ENCODE measurements at regions not wholly inside any gene's neighbourhood (a gene's known extent, or its start where the extent isn't known, plus 50 kb on each side); places are given as distances from the start of the nearest gene placed in this dataset.
A peak's percentile ranks its signal among the peaks of the same experiment; 100 is the strongest.

DNA sequence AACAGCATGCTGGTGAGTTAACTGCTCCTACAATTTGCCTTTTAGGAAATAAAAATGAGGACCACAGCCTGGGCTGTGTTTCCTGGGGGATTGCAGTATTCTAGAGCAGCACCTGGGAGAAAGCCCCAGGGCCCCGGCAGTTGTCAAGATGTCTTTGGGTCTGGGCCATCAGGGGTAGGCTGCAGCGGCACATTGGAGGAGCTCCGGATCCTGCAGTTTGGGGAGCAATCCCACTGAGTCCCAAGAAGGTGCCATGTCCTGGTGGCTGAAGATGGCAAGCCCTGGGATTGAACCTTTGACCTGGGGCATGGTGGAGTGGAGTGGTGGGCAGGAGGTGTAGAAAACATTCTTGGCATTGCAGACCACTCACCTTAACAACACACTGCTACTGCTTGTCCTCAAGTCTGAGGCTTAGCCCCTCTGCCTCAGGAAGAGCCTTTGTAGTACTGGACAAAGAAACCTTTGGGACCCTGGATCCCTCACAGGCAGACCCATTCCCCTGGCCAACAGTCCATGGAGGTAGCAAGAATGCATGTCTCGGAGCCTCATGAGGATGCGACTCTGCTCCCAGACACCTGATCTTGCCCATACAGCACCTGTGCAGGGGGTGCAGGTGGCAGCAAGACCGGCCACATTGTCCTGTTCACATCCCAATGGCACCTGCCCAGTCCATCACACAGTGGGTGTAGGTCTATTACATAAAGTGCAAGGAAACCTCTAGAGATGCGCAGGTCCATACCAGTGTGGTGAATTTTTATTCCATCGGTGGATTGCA, 159.1 kb upstream of the IRX2 start:
- DNase-seq (ENCODE audit: low spot score), result peak; percentile 22

DNA sequence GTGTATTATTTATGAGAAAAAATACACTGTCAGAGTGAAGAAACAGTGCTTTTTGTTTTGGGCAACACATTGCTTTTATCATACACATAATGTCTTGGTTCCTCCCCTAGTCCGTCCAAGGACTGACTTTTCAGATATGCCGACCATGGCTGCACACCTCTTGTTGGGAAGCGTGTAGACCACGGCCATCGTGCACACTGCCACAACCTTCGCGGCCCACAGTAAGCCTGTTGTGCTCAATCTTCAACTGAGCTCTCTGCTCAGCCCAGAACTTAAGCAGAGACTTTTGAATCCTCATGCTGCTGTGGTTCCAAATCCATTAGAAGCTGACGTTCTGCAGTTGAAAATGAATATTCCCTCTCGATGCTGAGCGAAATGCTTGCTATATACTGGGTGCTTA, 157.6 kb upstream of the IRX2 start:
- DNase-seq (ENCODE audit: low spot score), result peak; percentile 34

DNA sequence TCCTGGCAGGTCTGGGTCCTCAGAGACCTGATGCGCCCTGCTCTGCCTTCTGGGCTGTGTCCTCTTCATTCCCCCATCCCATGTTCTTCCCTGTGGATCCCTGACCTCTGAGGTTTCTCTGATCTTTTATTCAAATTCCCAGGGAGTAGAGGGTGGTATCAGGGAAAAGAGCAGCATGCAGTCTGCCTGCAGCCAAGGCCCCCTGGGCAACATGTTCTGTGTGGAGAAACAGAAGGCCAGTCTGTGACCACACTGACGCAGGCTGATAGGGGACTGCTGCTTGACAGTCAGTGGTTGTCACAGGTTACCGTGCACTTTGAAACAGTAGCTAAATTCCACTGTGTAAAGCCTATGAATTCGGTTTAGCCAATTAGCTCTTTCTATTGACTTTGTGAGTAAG, 156.6 kb upstream of the IRX2 start:
- DNase-seq (ENCODE audit: low spot score), result peak; percentile 15

DNA sequence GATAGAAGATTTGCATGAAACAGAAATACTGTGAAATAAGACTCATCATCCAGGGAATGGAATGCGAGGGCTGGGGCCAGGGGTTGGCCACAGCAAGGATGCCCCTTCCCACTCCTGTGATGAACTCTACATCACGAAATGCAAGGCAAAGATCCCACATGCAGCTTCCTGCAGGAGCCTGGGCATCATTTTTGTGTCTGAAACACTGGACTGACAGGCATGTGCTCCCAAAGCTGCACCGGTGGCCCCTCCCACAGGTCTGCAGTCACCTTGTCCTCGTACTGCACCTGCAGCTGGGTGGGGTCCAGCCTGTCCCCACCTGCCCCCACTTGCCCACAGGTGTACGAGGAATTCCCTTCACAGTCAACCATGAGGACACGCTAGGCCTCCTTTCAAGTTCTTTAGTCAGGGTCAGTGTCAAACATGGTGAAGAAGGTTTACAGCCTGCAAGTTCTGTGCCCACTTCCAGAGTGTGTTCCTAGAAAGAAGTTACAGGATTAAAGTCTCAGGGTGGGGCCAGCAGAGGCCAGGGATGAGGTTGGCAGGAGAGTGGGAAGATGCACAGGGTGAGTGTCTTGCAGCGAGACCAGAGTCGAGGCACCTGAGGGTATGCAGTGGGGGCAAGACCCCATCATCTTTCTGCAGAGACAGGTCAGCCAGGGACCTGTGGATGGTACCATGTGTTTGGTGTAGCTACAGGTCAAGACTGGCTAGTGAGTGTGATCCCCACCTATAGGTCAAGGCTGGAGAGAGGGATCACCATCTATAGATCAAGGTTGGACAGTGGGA, 155.0 kb upstream of the IRX2 start:
- DNase-seq (ENCODE audit: low spot score), result peak; percentile 25

DNA sequence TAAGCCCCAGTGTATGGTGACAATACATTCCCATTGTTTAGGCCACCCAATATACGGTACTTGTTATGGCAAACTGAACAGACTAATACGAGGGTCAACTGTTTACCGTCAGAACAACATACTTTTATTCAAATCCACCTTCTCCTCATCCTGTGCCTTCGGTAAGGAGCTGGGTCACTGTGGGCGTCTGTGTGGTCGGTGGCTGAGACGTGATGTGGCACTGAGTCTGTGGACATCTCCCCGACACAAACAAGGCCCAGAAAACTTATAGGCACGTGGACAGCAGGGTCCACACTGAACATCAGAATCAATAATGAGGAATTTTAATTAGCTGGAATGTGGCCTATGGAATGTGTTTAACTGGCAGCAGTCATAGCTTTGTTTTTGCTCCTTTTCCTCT, 154.3 kb upstream of the IRX2 start:
- DNase-seq (ENCODE audit: low spot score), result peak; percentile 17

DNA sequence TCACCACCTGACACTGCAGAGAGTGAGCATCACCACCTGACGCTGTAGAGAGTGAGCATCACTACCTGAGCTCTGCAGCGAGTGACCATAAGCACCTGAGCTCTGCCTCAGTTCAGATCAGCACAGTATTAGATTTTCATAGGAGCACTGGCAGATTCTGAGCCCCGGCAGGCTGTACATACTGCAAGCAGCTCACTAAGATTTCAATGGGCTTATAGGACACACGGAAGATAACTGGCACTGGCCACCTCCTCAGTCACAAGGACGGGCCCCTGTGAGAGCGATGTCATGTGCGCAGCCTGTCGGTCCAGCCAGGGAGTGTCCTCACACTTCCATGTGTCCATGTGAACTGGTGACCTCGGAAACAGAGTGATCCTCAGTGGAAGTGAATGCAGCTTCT, 153.5 kb upstream of the IRX2 start:
- peak; percentile 26 for DNase-seq (ENCODE audit: low spot score)

DNA sequence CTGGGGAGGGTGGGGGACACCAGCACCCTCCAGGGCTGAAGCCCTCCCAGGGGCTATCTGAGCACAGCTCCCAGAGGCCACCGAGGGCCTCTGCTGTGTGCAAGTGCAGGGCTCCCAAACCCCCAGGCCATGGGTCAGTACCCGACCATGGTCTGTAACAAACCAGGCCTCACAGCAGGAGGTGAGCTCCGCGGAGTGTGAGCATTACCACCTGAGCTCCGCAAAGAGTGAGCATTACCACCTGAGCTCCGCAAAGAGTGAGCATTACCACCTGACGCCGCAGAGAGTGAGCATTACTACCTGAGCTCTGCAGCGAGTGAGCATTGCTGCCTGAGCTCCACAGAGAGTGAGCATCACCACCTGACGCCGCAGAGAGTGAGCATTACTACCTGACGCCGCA, 152.9 kb upstream of the IRX2 start:
- DNase-seq (ENCODE audit: low spot score), result peak; percentile 29

DNA sequence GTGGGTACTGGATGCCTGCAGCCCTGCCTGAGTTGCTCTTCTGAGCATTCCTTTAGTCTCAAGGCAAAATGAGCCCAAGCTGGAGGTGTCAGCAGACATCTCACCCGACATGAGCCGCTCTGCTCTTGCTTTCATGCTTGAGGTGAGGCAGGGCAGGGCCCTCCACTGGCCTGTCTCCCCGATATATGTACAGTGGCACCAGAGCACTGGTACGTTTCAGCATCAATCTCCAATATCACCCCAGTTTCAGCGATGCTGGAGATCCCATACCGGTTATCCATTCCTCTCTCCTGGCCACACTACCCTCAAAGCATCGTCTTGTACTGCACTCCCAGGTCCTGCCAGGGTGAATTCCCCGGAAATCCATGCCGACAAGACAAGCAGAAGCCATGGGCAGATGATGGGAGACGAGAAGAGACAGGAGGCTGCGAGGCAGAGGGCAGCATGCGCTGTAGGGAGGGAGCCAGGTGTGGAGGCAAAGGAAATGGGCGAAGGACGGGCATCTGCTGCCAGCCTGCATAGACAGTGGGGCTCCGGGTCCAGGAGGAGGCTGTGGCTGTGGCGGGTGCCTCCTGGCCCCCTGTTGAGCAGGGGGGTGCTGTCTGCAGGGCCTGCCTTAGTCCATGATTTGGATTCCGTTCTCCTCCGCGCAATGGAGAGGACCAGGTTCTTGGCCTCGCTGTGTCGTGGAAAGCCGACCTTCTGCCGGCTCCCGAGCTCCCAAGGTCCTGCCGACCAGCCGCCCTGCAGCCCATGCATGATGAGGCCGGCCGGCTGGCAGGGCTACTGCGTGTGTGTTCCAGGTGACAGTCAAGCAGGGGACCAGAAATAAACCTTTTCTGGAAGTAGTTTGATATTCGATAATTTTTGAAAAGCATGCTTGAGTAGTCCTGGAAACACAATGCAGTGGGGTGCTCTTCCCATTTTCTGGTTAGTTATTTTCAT, 152.2 kb upstream of the IRX2 start:
- peak; percentile 34 for DNase-seq (ENCODE audit: low spot score)

DNA sequence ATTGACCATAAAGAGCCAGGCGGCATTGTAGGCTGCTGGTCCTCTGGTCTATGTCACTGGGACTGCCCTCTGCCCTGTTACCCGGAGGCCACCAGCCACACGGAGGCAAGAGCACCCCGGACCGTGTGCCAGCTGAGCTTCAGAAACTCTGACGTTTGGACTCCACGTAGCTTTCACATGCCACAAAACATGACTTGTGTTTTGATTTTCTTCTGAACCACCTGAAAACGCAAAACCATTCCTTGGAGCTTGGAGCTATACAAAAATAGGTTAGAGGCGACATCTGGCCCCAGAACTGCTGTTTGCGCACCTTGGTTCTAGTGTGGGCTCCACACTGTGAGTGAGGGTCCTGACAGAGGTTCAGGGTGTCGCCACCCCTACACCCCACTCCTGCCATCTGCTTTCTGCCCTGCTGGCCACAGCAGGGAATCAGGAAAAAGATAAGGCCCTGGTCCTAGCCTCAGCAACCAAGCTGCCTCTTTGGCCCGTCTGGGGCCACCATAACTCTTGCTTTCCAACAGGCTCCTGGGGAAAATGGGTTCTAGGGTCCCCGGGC, 151.3 kb upstream of the IRX2 start:
- DNase-seq (ENCODE audit: low spot score), result peak; percentile 29

DNA sequence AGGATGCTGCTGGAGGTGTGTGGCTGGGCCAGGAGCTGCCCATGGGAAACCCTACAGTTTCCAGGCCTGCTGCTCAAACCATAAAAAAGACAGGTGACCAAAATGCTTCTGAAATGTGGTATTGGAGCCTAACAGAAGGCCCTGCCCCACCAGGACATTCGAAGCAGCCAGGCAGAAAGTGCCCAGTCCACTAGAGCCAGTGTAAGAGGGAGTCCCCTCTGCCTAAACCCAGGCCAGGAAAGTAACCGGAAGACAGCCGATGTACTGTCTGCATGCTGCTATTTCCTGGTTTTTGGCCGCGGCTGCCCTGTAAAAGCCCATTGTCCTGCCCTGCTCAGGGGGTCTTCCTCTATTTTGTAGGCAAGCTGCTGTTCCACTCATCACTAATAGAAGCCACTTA, 150.7 kb upstream of the IRX2 start:
- peak; percentile 30 for DNase-seq (ENCODE audit: low spot score)

DNA sequence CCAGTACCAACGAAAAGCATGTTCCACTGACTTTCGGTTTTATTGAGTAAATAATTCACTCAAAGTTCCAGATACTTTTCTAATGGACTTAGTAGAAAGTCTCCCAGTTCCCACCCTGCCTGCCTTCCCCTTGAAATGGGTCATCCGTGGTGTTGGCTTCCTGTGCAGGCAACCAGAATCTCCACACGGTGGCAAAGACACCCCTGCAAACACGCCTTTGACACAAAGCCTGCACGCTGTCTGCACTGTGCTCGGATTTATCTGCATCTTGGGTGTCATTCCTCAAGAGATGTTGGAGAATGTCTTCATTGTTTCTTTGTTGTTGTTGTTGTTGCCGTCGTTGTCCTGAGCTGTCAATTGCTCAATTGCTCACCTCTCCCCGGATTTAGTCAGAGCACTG, 150.0 kb upstream of the IRX2 start:
- peak; percentile 20 for DNase-seq (ENCODE audit: low spot score)

DNA sequence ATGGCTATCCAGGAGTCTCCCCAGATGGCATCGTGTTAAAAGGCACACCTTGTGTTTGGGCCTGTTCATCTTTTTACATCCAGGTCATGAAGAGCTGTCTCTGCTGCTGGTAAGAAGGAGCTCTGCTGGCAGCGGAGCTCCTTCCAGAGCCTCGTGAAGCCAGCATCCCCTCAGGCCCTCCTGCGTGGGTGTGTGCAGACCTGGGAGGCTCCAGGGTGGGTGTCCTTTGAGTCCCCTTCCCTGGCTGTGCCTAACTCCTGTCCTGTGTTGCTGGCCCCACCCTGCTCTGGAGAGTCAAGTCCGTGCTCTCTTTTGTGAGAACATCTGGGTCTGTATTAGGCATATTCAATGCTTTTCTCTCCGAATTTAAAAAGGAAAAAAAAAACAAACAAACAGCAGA, 149.6 kb upstream of the IRX2 start:
- DNase-seq (ENCODE audit: low spot score), result peak; percentile 28

DNA sequence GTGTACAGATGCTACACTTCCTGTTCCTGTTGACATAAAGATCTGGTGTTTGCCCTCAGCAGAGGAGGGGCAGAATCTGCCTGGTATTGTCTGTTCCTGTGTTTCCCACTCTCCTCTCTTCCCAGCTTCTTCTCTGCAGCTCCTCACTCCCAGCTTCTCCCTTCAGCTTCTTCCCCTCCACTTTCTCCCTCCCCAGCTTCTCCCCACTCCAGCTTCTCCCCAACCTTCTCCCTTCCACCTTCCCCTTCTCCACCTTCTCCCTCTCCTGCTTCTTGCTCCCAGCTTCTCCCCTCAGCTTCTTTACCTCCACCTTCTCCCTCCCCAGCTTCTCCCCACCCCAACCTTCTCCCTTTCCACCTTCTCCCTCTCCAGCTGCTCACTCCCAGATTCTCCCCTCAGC, 148.9 kb upstream of the IRX2 start:
- peak; percentile 10 for DNase-seq (ENCODE audit: low spot score)

DNA sequence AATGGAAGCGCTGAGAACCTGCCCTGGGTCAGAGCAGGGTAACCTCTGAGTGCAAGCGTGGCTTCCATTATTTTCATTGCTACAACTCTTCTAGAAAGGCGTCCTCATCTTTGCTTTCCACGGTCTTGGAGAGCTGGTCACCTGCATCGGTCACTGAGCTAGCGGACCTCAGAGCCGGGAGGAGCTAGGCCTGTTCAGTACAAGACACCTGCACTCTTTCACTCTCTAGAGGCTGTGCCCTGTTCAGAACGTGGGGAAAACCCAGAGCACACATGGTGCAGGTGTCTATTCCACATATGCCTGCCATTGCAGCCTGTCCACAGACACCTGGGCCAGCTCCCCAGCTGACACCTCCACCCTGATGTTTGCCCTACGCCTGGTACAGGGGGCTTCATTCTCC, 147.8 kb upstream of the IRX2 start:
- no peak for DNase-seq (ENCODE audit: low spot score)

DNA sequence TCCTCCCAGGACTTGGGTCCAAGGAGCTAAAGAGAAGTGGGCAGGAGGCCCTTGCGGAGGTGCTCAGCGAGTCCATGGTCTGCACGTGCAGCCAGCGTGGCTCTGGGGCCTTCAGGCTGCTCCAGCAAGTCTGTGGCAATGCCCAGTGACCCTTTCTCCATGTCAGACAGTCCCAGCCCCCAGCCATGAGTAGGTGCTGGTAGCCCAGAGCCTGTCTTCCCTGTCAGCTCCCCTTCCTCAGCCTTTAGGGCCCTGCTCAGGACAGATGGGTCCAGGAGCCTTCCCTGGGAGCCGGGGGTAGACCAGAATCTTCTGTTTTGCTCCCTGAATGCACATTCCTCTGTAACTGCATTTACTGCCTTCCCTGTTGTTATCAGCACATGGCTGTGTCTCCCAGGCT, 147.2 kb upstream of the IRX2 start:
- peak; percentile 22 for DNase-seq (ENCODE audit: low spot score)

DNA sequence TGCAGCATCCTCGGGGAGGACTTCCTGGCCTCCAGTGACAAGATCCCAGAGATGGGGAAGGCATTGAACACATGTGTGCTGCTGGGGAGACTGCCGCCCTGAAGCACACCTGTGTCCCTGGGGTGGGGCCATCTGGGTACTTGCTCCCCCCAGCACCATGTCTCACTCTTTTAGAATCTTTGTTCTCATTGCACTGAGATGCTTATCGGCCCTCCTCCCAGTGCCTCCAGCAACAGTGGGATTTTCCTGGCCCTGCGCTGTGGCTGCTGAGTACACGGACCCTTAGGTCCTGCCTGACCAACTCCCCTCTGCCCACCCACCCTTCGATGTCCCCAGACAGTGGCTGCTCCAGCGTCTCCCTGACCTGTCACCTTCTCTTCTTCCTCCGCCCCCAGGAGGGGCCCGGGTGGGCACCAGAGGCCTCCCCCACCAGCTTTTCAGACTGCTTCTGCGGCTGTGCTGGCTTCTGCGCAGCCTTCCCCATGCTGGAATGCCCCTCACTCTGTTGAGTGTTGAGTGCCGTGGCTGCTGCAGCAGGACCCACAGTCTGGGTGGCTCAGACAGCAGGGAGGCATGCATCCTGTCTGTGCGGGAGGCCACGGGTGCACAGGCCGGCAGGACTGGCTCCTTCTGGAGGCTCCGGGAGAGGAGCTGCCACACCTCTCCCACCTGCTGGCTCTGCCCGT, 145.9 kb upstream of the IRX2 start:
- peak; percentile 36 for DNase-seq (ENCODE audit: low spot score)

DNA sequence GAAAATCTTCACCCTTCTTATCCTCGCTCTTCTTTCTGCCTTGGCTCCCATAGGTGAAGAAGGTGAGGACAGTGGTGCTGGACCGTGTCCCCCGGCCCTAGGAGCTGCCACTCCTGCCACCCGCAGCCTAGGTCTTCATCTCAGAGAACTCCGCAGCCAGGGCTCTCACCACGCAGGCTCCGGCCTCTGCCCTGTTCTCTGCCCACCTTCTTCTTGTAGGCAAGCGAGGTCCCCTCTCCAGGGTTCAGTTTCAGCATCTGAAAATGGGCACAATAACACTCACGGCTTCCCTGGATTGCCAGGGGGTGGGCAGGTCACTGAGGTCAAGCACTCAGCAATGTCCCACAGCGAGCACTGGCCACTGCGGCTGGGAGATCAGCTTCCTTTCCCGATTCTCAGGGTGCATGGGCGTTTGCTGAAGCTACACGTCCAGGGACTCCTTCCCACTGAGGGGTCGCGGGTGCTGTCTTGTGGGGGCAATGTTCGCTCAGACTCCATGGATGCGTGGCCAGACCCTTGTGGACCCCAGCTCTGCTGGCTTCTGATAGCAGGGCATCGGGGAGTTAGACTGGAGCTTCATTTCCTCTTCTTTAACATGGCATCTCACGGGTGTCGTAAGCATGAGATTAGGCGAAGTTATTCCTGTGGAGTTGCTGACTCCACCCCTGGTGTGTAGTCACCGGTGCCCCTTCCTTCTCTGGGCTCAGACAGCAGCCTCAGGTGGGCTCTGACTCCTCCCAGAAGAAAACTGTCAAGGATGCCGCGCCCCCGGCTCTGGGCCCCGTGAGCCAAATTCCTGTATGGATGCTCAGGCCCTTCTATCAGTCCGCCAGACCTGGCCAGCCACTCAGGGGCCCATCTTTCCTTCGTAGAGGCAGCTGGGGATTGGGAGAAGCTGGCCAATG, 145.1 kb upstream of the IRX2 start:
- peak; percentile 38 for DNase-seq (ENCODE audit: low spot score)

DNA sequence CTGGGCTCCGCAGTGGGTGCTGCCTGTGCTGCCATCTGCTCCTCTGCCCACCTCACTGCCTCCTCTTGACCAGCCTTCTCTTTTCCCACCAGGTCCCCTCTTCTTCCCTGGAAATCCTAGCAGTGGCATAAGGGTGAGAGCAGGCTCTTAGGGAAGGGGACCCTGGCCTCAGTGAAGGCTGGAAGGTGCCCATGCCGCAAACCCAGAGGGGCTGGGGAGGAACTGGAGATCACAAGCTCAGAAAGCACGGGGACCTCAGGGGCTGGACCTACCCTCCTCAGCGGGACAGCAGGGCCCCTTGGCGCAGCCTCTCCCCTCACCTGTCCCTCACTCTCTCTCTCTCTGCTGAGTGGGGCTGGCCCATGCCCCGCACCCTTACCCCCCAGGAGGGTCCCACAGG, 144.4 kb upstream of the IRX2 start:
- DNase-seq (ENCODE audit: low spot score), result peak; percentile 32

DNA sequence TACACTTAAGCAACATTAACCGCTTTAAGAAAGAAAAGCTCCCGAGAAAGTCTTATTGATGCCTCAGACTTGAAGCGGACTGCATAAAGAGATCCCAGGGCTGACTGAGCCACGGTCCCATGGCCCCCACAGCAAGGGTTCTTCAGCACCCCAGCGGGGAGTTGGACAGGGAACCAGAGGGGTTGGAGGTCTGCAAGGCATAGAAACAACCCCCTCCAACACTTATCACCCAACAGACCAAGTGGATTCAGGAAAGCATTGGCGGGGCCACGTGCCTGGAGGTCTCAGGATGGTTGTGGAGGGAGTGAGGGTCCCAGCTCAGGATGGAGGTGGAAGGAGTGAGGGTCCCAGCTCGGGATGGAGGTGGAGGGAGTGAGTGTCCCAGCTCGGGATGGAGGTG, 143.7 kb upstream of the IRX2 start:
- DNase-seq (ENCODE audit: low spot score), result peak; percentile 30

DNA sequence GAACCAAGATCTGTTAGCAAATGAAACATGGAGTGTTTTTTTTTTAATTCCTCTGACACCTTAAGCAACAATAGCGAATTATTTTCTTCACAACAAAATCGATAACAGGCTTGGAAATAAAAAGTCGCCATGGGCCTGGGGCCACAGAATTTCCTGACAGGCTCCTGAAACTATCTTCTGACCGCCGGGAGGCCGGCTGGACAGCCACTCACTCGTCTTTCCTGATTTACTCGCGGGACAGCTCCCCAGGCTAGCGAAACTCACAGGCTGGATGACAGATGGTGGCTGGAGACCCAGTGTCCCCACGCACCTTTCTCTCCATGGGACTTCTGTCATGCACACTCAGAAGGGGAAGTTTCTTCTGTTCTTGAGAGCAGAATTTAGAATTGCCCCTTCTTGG, 143.3 kb upstream of the IRX2 start:
- DNase-seq (ENCODE audit: low spot score), result peak; percentile 43

All from ecto neural progenitor cell (in vitro differentiated cells).